ENCODE measurements at regions not wholly inside any gene's neighbourhood (a gene's known extent, or its start where the extent isn't known, plus 50 kb on each side); places are given as distances from the start of the nearest gene placed in this dataset.

- peak overlapping the region; percentile 60 for H3K9ac ChIP-seq (ENCODE audit: low read depth, low read length)
- H3K27me3 ChIP-seq (ENCODE audit: control insufficient read depth, insufficient read depth, low read length) = no peaks in the 10 kb centered on the region
- no peaks in the 10 kb centered on the region for H3K4me1 ChIP-seq (ENCODE audit: control insufficient read depth, insufficient read depth, low read length)
- H3K9me3 ChIP-seq (ENCODE audit: control insufficient read depth, insufficient read depth, low read length) = no peaks in the 10 kb centered on the region
- peaks cover 5% of the 10 kb centered on the region for H3K36me3 ChIP-seq (ENCODE audit: control insufficient read depth, insufficient read depth, low read length)
- peak overlapping the region; percentile 72 for H3K4me3 ChIP-seq (ENCODE audit: low read depth, low read length)
Observed at GRCh38 chrX:46447384-46447783, 97.8 kb downstream of the ZNF674 start.

GRCh38 chrX:46446727-46447378 is 98.4 kb downstream of the ZNF674 start:
- H3K9me3 ChIP-seq (ENCODE audit: control insufficient read depth, insufficient read depth, low read length) = no peaks in the 10 kb centered on the region
- peak overlapping the region; percentile 72 for H3K4me3 ChIP-seq (ENCODE audit: low read depth, low read length)

DNA sequence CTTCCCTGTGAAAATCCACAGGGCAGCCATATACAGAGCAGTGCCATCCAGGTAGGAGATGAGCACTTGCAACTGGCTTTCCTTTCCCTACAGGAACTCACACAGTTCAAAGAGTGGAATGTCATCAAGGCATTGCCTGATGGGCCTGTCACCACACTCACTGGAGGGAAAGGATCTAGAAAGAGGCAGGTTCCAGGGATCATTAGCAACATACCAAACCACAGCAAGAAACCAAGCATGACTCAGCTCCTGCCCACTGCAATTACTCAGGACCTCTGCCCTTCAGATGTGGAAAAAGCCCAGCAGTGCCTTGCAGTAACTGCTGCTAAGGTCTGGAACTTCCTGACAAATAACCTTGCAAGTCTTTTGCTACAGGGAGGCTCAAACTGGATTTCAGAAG is 101.2 kb downstream of the ZNF674 start:
- Histone ChIP-seq H3K4me1 (ENCODE audit: control insufficient read depth, insufficient read depth, low read length) (no peaks in the 10 kb centered on the region), H3K9ac (ENCODE audit: low read depth, low read length) (no peak overlapping the region)

More at GRCh38 chrX:46446727-46447378, 98.4 kb downstream of the ZNF674 start:
- no peaks in the 10 kb centered on the region for H3K4me1 ChIP-seq (ENCODE audit: control insufficient read depth, insufficient read depth, low read length)
- H3K9ac ChIP-seq (ENCODE audit: low read depth, low read length) = peak overlapping the region; percentile 89
- H3K36me3 ChIP-seq (ENCODE audit: control insufficient read depth, insufficient read depth, low read length) = peaks cover 3% of the 10 kb centered on the region
- no peaks in the 10 kb centered on the region for H3K27me3 ChIP-seq (ENCODE audit: control insufficient read depth, insufficient read depth, low read length)

DNA sequence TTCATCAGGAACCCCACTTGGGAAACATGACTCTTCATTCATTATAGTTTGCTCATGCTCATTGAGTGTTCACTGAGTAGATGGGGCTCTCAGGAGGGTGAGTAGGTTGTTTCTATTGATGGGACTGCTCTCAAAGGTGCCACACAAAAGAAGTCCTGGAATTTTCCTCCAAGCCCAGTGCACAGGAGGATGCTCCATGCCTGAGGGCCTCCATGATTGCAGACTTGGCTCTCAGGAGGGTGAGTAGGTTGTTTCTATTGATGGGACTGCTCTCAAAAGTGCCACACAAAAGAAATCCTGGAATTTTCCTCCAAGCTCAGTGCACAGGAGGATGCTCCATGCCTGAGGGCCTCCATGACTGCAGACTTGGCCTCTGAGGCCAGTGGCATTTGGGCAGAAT is 108.5 kb downstream of the ZNF674 start:
- Histone ChIP-seq H3K4me3 (ENCODE audit: low read depth, low read length) (no peak overlapping the region), H3K36me3 (ENCODE audit: control insufficient read depth, insufficient read depth, low read length) (no peaks in the 10 kb centered on the region), H3K9ac (ENCODE audit: low read depth, low read length) (no peak overlapping the region), H3K9me3 (ENCODE audit: control insufficient read depth, insufficient read depth, low read length) (no peaks in the 10 kb centered on the region), H3K4me1 (ENCODE audit: control insufficient read depth, insufficient read depth, low read length) (no peaks in the 10 kb centered on the region), H3K27me3 (ENCODE audit: control insufficient read depth, insufficient read depth, low read length) (no peaks in the 10 kb centered on the region)

More for the DNA sequence above, 101.2 kb downstream of the ZNF674 start:
- H3K36me3 ChIP-seq (ENCODE audit: control insufficient read depth, insufficient read depth, low read length) = peaks cover 2% of the 10 kb centered on the region
- H3K4me3 ChIP-seq (ENCODE audit: low read depth, low read length) = no peak overlapping the region
- H3K27me3 ChIP-seq (ENCODE audit: control insufficient read depth, insufficient read depth, low read length) = no peaks in the 10 kb centered on the region
- no peaks in the 10 kb centered on the region for H3K9me3 ChIP-seq (ENCODE audit: control insufficient read depth, insufficient read depth, low read length)

DNA sequence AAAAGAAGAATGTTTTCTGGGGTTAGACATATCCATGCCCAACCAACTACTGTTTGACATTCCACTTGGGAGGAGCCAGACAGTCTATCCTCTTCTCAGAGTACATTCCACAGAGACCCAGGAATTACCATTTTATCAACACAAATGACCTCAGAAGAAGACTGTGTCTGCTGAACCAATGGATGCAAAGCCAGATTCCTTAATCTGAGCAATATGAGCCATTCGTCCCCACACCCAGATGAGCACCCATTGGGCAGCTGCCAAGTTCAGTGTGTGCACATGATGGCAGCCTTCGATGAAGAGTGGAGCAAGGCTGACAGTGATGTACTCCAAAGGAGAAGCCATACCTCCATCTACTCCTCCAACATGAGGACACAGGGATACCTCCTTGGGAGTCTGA is 111.3 kb downstream of the ZNF674 start:
- Histone ChIP-seq H3K4me3 (ENCODE audit: low read depth, low read length) (no peak overlapping the region), H3K4me1 (ENCODE audit: control insufficient read depth, insufficient read depth, low read length) (no peaks in the 10 kb centered on the region), H3K36me3 (ENCODE audit: control insufficient read depth, insufficient read depth, low read length) (no peaks in the 10 kb centered on the region), H3K9ac (ENCODE audit: low read depth, low read length) (no peak overlapping the region), H3K27me3 (ENCODE audit: control insufficient read depth, insufficient read depth, low read length) (no peaks in the 10 kb centered on the region), H3K9me3 (ENCODE audit: control insufficient read depth, insufficient read depth, low read length) (no peaks in the 10 kb centered on the region)

DNA sequence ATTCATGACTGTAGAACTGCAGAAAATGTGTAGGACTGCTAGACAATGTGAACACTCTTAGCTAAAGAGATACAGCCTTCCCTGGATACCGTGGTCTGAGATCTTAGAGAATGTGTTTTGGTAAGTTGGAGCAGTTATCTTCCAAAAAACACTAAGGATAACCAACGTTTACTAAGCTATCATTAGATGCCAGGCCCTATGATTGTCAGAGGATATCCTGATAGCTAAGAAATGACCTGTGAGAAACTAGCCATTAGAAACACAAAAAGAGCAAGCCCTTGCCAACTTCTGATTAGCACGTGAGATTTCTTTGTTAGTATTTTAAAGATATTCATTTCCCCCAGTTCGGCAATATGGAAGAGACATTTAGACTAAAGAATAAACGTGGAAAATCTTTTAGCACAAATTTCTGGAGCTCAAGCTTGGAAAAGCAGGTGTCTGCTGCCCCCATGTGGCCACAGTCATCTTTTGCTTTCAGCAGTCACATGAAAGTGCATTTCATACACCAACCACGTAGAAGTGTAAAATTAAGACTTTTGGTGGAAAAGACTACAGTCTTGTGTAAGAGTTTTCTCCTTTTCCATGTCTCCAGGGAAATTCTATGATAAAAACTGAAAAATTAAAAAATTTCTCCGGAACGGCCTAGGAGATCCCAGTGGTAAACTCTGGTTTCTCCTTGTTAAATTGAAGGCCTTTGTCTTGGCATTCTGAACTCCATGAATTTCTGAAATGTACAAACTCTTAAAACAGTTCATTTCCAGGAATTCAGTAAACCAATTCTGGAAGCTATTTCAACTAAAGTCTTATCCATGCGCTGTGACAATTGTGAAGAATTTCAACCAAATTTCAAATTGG is 136.4 kb downstream of the ZNF674 start:
- no peaks in the 10 kb centered on the region for H3K4me1 ChIP-seq (ENCODE audit: control insufficient read depth, insufficient read depth, low read length)
- no peak overlapping the region for H3K4me3 ChIP-seq (ENCODE audit: low read depth, low read length)
- H3K9ac ChIP-seq (ENCODE audit: low read depth, low read length) = no peak overlapping the region
- no peaks in the 10 kb centered on the region for H3K27me3 ChIP-seq (ENCODE audit: control insufficient read depth, insufficient read depth, low read length)
- H3K36me3 ChIP-seq (ENCODE audit: control insufficient read depth, insufficient read depth, low read length) = no peaks in the 10 kb centered on the region
- H3K9me3 ChIP-seq (ENCODE audit: control insufficient read depth, insufficient read depth, low read length) = no peaks in the 10 kb centered on the region

GRCh38 chrX:46407753-46408130 is 137.5 kb downstream of the ZNF674 start:
- H3K36me3 ChIP-seq (ENCODE audit: control insufficient read depth, insufficient read depth, low read length) = no peaks in the 10 kb centered on the region
- no peak overlapping the region for H3K9ac ChIP-seq (ENCODE audit: low read depth, low read length)
- no peaks in the 10 kb centered on the region for H3K9me3 ChIP-seq (ENCODE audit: control insufficient read depth, insufficient read depth, low read length)
- H3K4me1 ChIP-seq (ENCODE audit: control insufficient read depth, insufficient read depth, low read length) = no peaks in the 10 kb centered on the region
- no peak overlapping the region for H3K4me3 ChIP-seq (ENCODE audit: low read depth, low read length)
- H3K27me3 ChIP-seq (ENCODE audit: control insufficient read depth, insufficient read depth, low read length) = no peaks in the 10 kb centered on the region

- Histone ChIP-seq H3K36me3 (ENCODE audit: control insufficient read depth, insufficient read depth, low read length) (no peaks in the 10 kb centered on the region), H3K27me3 (ENCODE audit: control insufficient read depth, insufficient read depth, low read length) (no peaks in the 10 kb centered on the region), H3K4me3 (ENCODE audit: low read depth, low read length) (no peak overlapping the region), H3K9ac (ENCODE audit: low read depth, low read length) (no peak overlapping the region), H3K9me3 (ENCODE audit: control insufficient read depth, insufficient read depth, low read length) (no peaks in the 10 kb centered on the region), H3K4me1 (ENCODE audit: control insufficient read depth, insufficient read depth, low read length) (no peaks in the 10 kb centered on the region)
Observed at GRCh38 chrX:46407036-46407752, 138.0 kb downstream of the ZNF674 start.

- no peaks in the 10 kb centered on the region for H3K9me3 ChIP-seq (ENCODE audit: control insufficient read depth, insufficient read depth, low read length)
Observed at GRCh38 chrX:46404774-46405173, 140.4 kb downstream of the ZNF674 start.

DNA sequence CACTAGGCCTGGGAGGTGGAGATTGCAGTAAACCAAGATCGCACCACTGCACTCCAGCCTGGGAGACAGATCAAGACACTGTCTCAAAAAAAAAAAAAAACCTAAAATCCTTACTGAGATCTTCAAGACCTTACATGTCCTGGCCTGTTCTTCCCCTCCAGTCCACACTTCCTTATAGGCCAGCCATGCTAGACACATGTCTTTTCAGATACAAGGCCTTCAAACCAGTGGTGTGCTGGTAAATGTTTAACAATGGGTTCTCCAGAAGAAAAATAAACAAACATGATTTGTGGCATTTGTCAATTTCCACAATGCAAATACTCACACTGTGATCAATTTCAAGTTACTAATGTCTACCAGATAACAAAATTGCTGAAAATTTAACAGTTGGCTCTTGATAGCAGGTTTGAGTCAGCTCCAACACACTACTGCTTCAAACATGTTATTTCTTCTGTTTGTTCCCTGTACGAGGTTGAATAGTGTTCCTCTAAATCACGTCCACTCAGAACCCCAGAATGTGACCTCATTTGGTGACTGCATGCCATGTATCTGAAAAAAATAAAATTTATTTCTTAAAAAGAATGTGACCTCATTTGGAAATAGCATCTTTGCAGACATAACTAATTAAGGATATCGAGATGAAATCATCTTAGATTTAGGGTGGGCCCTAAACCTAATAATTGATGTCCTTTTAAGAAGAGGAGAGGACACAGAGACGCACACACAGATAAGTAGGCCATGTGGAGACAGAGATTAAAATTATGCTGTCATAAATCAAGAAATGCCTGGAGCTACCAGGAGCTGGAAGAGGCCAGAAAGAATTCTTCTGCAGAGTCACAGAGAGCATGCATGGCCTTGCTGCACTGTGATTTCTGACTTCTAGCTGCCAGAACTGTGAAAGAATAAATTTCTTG is 144.4 kb downstream of the ZNF674 start:
- H3K36me3 ChIP-seq (ENCODE audit: control insufficient read depth, insufficient read depth, low read length) = no peaks in the 10 kb centered on the region
- no peak overlapping the region for H3K9ac ChIP-seq (ENCODE audit: low read depth, low read length)
- no peaks in the 10 kb centered on the region for H3K27me3 ChIP-seq (ENCODE audit: control insufficient read depth, insufficient read depth, low read length)
- H3K4me3 ChIP-seq (ENCODE audit: low read depth, low read length) = no peak overlapping the region
- no peaks in the 10 kb centered on the region for H3K4me1 ChIP-seq (ENCODE audit: control insufficient read depth, insufficient read depth, low read length)
- H3K9me3 ChIP-seq (ENCODE audit: control insufficient read depth, insufficient read depth, low read length) = no peaks in the 10 kb centered on the region

More at GRCh38 chrX:46404774-46405173, 140.4 kb downstream of the ZNF674 start:
- Histone ChIP-seq H3K4me3 (ENCODE audit: low read depth, low read length) (no peak overlapping the region), H3K4me1 (ENCODE audit: control insufficient read depth, insufficient read depth, low read length) (no peaks in the 10 kb centered on the region), H3K27me3 (ENCODE audit: control insufficient read depth, insufficient read depth, low read length) (no peaks in the 10 kb centered on the region), H3K9ac (ENCODE audit: low read depth, low read length) (no peak overlapping the region), H3K36me3 (ENCODE audit: control insufficient read depth, insufficient read depth, low read length) (no peaks in the 10 kb centered on the region)

DNA sequence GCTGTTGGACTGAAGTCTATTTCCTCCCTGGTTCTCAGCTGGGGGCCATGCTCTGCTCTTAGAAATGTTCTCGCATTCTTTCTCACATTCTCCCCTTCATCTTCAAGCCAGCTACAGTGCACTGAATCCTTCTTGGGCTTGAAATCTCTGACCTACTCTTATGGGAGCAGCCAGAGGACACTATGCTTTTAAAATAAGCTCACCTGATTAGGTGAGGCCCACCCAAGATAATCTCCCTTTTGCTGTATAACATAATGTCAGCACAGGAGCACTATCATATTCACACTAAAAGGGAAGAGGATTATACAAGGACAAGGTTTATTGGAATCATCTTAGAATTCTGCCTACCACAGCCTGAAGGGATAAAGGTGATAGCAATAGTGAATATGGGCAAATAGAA is 146.3 kb downstream of the ZNF674 start:
- Histone ChIP-seq H3K9ac (ENCODE audit: low read depth, low read length) (no peak overlapping the region), H3K4me1 (ENCODE audit: control insufficient read depth, insufficient read depth, low read length) (no peaks in the 10 kb centered on the region), H3K27me3 (ENCODE audit: control insufficient read depth, insufficient read depth, low read length) (no peaks in the 10 kb centered on the region), H3K9me3 (ENCODE audit: control insufficient read depth, insufficient read depth, low read length) (no peaks in the 10 kb centered on the region), H3K4me3 (ENCODE audit: low read depth, low read length) (no peak overlapping the region), H3K36me3 (ENCODE audit: control insufficient read depth, insufficient read depth, low read length) (no peaks in the 10 kb centered on the region)
